Astrocyte (in vitro differentiated cells and primary cell): ENCODE measurements at regions not wholly inside any gene's neighbourhood (a gene's known extent, or its start where the extent isn't known, plus 50 kb on each side); places are given as distances from the start of the nearest gene placed in this dataset.
"Not testable (repeated sequence)": the region's sequence is repeated elsewhere in the genome, so short reads cannot be mapped to it uniquely, and the experiment has no call there.

ENCODE experiments used
- DNase-seq: peaks from one replicate; pipeline ENCODE4 v3.0.0-alpha.2; 2010; ENCODE audit warnings: low read depth
- FAIRE-seq: peaks from 2 replicates; lab custom pipeline; 2011; peaks lifted over from hg19 to GRCh38; lab: Jason Lieb, UNC
- H2AFZ ChIP-seq: 2 replicates; pipeline ENCODE4 v1.6.0; 2012; ENCODE audit warnings: low read depth, low read length, inconsistent platforms
- H3K27ac ChIP-seq: 2 replicates; pipeline ENCODE4 v1.5.1; 2011; ENCODE audit warnings: low read depth, low read length, inconsistent platforms
- H3K27me3 ChIP-seq: 2 replicates; pipeline ENCODE4 v1.6.0; 2011; ENCODE audit warnings: low read length, inconsistent platforms; ENCODE audit not compliant: insufficient read depth
- H3K36me3 ChIP-seq: 2 replicates; pipeline ENCODE4 v1.5.1; 2011; ENCODE audit warnings: low read length, inconsistent platforms; ENCODE audit not compliant: insufficient read depth
- H3K4me1 ChIP-seq: 2 replicates; pipeline ENCODE4 v1.5.1; 2011; ENCODE audit warnings: low read length, inconsistent platforms; ENCODE audit not compliant: insufficient read depth
- H3K4me2 ChIP-seq: 2 replicates; pipeline ENCODE4 v1.6.0; 2012; ENCODE audit warnings: low read length, inconsistent platforms
- H3K4me3 ChIP-seq: 2 replicates; pipeline ENCODE4 v1.5.1; 2011; ENCODE audit warnings: low read depth, mild to moderate bottlenecking, low read length, inconsistent platforms; ENCODE audit not compliant: insufficient read depth
- H3K79me2 ChIP-seq: 2 replicates; pipeline ENCODE4 v1.6.0; 2012; ENCODE audit warnings: mild to moderate bottlenecking, low read length, inconsistent platforms; ENCODE audit not compliant: insufficient read depth
- H3K9ac ChIP-seq: 2 replicates; pipeline ENCODE4 v1.6.0; 2012; ENCODE audit warnings: mild to moderate bottlenecking, low read length, inconsistent platforms
- H3K9me3 ChIP-seq: 2 replicates; pipeline ENCODE4 v1.5.1; 2012; ENCODE audit warnings: low read depth, mild to moderate bottlenecking, low read length, inconsistent platforms; ENCODE audit not compliant: insufficient read depth
- H4K20me1 ChIP-seq: 2 replicates; pipeline ENCODE4 v1.6.0; 2012; ENCODE audit warnings: low read length, inconsistent platforms; ENCODE audit not compliant: insufficient read depth
- H3K27ac Mint-ChIP-seq: one replicate; pipeline ENCODE4 v1.8.0; 2021; ENCODE audit warnings: mild to moderate bottlenecking, mixed read lengths; ENCODE audit not compliant: unreplicated experiment
- H3K27me3 Mint-ChIP-seq: one replicate; pipeline ENCODE4 v1.8.0; 2021; ENCODE audit warnings: low read depth, mixed read lengths; ENCODE audit not compliant: unreplicated experiment
- H3K36me3 Mint-ChIP-seq: one replicate; pipeline ENCODE4 v1.8.0; 2021; ENCODE audit warnings: low read depth, mixed read lengths; ENCODE audit not compliant: unreplicated experiment
- H3K4me1 Mint-ChIP-seq: one replicate; pipeline ENCODE4 v1.8.0; 2021; ENCODE audit warnings: low read depth, mixed read lengths; ENCODE audit not compliant: unreplicated experiment
- H3K4me3 Mint-ChIP-seq: one replicate; pipeline ENCODE4 v1.8.0; 2021; ENCODE audit warnings: mild to moderate bottlenecking, moderate library complexity, mixed read lengths; ENCODE audit not compliant: unreplicated experiment
- H3K9me3 Mint-ChIP-seq: one replicate; pipeline ENCODE4 v1.8.0; 2021; ENCODE audit warnings: mild to moderate bottlenecking, mixed read lengths; ENCODE audit not compliant: unreplicated experiment

- not testable (repeated sequence) for H3K9ac ChIP-seq, H3K4me3 Mint-ChIP-seq, H3K4me3 ChIP-seq, H3K4me1 ChIP-seq, DNase-seq, H3K36me3 ChIP-seq, H3K4me2 ChIP-seq, H3K27me3 Mint-ChIP-seq, H3K79me2 ChIP-seq, H3K27ac Mint-ChIP-seq, H3K9me3 Mint-ChIP-seq, H2AFZ ChIP-seq, H3K4me1 Mint-ChIP-seq, FAIRE-seq, H3K36me3 Mint-ChIP-seq, H3K27ac ChIP-seq, H3K27me3 ChIP-seq, H3K9me3 ChIP-seq, H4K20me1 ChIP-seq
These were observed 233.9 kb upstream of the FRG1 start for GRCh38 chr4:189706821-189707220.

GRCh38 chr4:189707227-189707626 lies 233.4 kb upstream of the FRG1 start:
- DNase-seq, H3K4me3 ChIP-seq, H3K9me3 Mint-ChIP-seq, H3K27me3 ChIP-seq, H3K9ac ChIP-seq, H4K20me1 ChIP-seq, H3K4me1 Mint-ChIP-seq, H2AFZ ChIP-seq, H3K9me3 ChIP-seq, H3K4me3 Mint-ChIP-seq, H3K36me3 ChIP-seq, FAIRE-seq, H3K4me2 ChIP-seq, H3K27ac ChIP-seq, H3K4me1 ChIP-seq, H3K27ac Mint-ChIP-seq, H3K36me3 Mint-ChIP-seq, H3K79me2 ChIP-seq, H3K27me3 Mint-ChIP-seq: not testable (repeated sequence)

- not testable (repeated sequence) for H3K27ac Mint-ChIP-seq
These were observed 228.7 kb upstream of the FRG1 start for GRCh38 chr4:189711956-189712355.

GRCh38 chr4:189721016-189721993 lies 219.4 kb upstream of the FRG1 start:
- not testable (repeated sequence) for FAIRE-seq, H3K79me2 ChIP-seq, H3K36me3 ChIP-seq, H3K4me1 ChIP-seq, H3K36me3 Mint-ChIP-seq, H3K27ac Mint-ChIP-seq, H3K9ac ChIP-seq, H3K27me3 Mint-ChIP-seq, H3K4me3 ChIP-seq, DNase-seq, H4K20me1 ChIP-seq, H3K4me1 Mint-ChIP-seq, H3K27ac ChIP-seq, H3K27me3 ChIP-seq, H3K4me2 ChIP-seq, H3K9me3 Mint-ChIP-seq, H2AFZ ChIP-seq, H3K4me3 Mint-ChIP-seq, H3K9me3 ChIP-seq

More at GRCh38 chr4:189711956-189712355, 228.7 kb upstream of the FRG1 start:
- H3K79me2 ChIP-seq, H3K27me3 Mint-ChIP-seq, H3K9me3 Mint-ChIP-seq, H3K4me3 ChIP-seq, H3K36me3 ChIP-seq, FAIRE-seq, DNase-seq, H3K9me3 ChIP-seq, H3K27ac ChIP-seq, H3K9ac ChIP-seq, H4K20me1 ChIP-seq, H3K4me1 Mint-ChIP-seq, H3K27me3 ChIP-seq, H3K4me2 ChIP-seq, H2AFZ ChIP-seq, H3K36me3 Mint-ChIP-seq, H3K4me3 Mint-ChIP-seq, H3K4me1 ChIP-seq: not testable (repeated sequence)

GRCh38 chr4:189722324-189723003 lies 218.2 kb upstream of the FRG1 start:
- H3K27ac ChIP-seq, H3K4me1 Mint-ChIP-seq, H3K36me3 Mint-ChIP-seq, H3K9ac ChIP-seq, H3K27ac Mint-ChIP-seq, H3K4me2 ChIP-seq, H3K36me3 ChIP-seq, H3K9me3 Mint-ChIP-seq, H3K4me3 Mint-ChIP-seq, FAIRE-seq, H2AFZ ChIP-seq, H4K20me1 ChIP-seq, H3K27me3 ChIP-seq, H3K79me2 ChIP-seq, H3K4me1 ChIP-seq, H3K27me3 Mint-ChIP-seq, H3K4me3 ChIP-seq, H3K9me3 ChIP-seq: not testable (repeated sequence)
- DNase-seq: peak; percentile 42
